ENCODE measurements at regions not wholly inside any gene's neighbourhood (a gene's known extent, or its start where the extent isn't known, plus 50 kb on each side); places are given as distances from the start of the nearest gene placed in this dataset.

DNA sequence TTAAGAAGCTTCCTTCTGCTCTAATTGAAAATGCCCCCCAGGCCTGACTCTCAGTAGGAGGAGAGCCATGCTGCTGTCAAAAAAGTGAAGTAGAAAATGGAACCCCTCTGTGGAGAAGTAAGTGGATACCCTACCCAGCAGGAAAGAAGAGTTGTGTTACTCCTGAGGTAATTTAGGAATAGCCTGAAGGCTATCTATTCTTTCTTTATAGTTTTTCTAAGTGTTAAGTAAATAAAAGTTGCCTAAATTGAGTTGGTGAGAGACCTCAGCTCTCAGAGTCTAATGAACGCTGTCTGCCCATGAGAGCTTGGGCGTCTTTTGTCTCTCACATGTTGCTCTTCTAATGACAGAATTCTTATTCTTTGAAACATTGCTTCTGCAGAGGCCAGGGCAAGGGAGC is 116.2 kb downstream of the NSUN3 start:
- no peak for DNase-seq

DNA sequence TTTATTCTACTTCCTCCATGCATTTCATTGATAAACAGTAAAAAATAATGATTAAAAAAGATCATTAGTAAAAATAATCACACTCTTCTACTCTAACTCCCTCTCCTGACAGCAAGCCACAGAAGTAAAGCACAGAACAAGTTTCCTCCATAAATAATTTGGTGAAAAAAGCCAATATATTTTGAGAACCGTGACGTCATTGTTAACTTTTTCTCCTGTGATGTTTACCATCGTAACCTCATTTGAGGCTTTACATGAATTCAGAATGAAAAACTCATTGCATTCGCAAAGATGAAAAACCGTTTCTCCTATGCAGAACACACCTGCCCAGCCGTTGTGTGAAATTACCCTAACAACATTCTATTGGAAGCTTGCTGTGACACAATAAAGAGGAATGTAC is 120.7 kb downstream of the NSUN3 start:
- no peak for DNase-seq

DNA sequence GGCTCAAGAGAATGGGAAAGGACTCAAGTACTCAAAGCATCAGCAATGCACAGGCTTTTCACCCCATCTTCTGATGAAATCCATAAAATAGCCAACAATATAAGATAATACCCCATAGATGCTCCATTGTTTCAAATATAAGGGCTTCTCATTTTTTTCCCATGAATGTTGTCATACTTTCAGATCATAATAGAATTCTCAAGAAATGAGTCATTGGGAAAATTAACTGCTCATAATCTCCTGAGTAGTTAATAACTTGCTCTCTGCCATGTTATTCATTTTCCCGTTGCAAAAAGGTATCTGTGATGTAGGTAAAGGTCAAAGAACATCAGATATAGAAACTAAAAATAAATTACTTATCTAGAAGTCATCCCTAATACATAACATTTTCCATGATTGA is 121.9 kb downstream of the NSUN3 start:
- DNase-seq, result no peak

DNA sequence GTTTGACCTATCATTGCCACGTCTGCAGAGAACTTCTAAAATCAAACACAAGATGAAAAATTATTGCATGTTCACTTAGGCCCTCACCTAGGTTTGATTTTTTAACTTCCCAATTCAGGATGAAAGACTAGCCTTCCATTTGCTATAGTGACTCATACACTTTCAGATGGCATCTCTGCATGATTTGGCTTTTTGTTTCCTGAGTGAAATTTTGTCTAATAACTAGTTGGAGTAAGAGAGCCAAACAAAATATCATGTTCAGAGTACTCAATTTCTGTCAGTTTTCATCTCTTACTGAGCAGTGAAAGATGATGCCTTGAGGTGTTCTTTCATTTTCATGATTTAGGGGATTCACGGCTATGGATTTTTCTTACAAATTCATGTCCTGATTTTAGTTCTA is 122.9 kb downstream of the NSUN3 start:
- no peak for DNase-seq

GRCh38 chr3:94187697-94188096 is 124.8 kb downstream of the NSUN3 start:
- no peak for DNase-seq

DNA sequence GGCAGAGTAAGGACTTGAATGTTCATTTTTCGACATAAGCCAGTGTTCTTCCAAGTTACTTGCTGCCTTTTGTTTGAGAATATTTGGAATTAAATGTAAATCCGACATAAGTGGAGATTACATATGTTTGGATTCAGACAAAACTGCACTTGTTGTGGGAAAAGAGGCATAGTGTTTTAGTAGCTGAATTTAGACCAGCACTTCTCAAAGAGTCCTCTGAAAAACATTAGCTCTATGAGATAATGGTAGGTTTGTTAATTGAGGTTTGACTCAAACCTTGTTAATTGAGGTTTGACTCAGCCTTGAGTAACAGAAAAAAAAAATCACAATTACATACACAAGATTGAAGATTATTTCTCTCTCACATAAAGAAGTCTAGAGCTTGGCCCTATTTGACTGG is 132.5 kb downstream of the NSUN3 start:
- DNase-seq, result no peak

DNA sequence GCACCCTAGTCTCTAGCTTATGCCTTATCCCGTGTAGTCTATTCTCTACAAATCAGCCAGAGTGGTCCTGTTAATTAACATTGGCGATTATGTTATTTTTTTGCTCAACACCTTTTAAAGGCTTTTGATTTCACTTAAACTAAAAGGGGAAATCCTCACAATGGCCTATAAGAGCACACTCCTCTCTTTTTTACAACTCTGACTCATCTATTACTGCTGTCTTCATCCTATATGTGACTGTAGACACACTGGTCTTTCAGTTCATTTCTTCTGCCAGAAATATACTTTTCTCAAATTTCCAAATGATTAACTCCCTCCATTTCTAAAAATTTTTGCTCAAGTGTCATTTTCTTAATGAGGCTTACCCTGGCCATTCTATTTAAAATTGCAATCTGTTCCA is 143.4 kb downstream of the NSUN3 start:
- DNase-seq, result no peak

- no peak for DNase-seq
Observed at GRCh38 chr3:94210256-94210655, 147.4 kb downstream of the NSUN3 start.

DNA sequence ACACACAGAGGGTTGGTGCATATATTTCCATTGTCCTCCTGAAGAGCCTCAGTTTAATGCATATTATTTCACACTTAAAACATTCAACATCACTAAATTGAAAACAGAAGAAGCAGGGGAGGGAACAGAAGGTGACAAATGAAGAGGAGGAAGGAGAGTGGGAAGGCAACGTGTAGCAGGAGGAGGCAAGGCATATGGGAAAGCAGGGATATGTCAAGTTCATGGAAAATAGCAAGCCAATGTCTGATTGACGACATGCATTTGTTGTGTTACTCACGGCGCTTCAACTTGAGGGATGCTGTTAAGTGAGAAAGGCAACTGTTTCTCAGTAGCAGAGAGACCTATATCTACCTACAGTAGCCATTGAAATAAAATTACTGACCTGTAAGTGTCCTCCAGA is 154.5 kb downstream of the NSUN3 start:
- DNase-seq, result no peak

DNA sequence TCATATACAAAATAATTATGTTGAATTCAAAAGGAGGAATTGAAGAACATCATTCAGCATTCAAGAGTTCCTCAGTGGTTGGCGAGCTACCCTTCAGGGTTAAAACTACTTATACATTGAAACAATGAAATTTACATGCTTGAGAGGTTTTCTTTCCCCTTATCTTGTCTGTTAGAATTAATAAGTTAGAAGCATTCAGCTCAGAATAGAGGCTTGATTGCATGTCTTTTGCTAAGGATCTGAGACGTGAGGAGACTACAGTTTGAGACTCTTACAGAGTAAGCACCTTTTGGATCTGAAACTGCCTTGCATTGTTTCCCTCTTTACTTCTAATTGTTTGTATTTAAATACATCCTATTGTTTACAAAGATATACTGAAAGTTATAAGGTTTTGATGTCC is 157.6 kb downstream of the NSUN3 start:
- DNase-seq, result no peak

GRCh38 chr3:94221829-94222228 is 159.0 kb downstream of the NSUN3 start:
- DNase-seq, result no peak

- no peak for DNase-seq
Observed at GRCh38 chr3:94225148-94225865, 162.4 kb downstream of the NSUN3 start.

DNA sequence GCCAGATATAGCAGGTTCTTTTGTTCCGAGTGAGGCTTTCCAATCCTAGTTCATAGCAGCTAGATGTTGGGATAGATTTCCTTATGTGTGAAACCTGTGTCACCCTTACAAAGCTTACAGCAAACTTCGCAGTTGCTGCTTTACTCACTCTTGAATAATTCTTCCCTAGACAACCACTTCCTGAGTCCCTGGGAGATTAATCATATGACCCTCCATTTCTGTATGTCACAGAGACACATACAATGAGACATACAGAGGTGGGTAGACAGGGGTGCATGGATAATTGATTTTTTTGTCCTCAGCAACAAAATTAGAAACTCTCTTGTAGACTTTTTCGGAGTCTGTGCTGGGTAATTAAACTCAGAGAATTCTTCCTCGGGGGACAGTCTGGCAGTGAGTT is 163.2 kb downstream of the NSUN3 start:
- DNase-seq, result no peak

- DNase-seq, result no peak
Observed at GRCh38 chr3:94232921-94233320, 170.1 kb downstream of the NSUN3 start.

- DNase-seq, result no peak
Observed at GRCh38 chr3:94234177-94234788, 171.4 kb downstream of the NSUN3 start.

- no peak for DNase-seq
Observed at GRCh38 chr3:94241986-94242385, 179.1 kb downstream of the NSUN3 start.

DNA sequence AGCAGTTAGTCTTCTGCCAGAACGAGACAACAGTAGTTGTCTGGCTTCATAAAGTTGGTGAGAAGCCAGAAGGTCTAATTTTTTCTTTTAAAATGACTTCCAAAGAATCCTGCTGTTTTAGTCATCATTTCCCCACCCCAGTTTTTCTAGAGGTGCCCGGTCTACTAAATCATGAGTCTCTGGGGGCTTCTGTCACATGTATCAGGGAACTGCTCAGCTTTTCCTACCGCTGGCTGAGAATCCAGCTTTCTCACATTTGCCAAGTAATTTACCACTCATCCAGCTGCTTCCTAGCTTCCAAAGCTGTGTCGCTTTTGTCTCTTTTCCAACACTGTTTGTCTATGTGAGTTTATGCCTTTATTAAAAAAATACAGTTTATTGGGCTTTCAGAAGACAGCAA is 183.3 kb downstream of the NSUN3 start:
- no peak for DNase-seq

DNA sequence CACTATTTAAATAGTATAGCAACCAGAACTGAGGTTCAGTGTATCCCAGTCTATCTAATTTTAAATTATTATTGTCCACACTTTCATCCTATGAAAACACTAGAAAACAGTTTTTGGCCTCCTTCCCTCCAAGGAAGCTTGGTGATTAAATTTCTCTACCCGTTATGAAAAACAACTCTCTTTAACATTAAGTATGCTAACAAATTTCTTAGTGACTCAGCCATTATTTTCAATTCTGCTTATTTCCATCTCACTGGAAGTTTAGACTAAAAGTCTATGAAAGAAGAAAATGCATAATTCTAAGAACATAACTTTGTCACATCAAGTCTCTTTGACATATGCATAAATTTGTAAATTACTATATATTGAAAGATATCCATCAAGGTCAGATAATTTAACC is 185.2 kb downstream of the NSUN3 start:
- DNase-seq, result no peak

- no peak for DNase-seq
Observed at GRCh38 chr3:94249491-94250079, 186.7 kb downstream of the NSUN3 start.

DNA sequence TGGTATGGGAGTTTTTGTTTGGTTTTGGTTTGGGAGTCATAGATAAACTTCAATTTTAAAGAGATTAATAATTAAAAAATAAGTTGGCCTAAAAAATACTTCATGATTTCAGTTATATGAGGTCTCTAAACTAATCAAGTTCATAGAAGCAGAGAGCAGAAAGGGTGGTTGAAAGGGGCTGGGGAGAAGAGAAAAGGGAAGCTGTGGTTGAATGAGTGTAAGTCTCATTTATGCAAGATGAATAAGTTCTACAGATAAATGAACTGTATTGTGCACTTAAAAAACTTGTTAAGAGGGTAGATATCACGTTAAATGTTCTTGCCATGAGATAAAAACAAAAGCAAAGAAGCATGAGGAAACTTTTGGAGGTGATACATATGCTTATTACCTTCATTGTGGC is 188.7 kb downstream of the NSUN3 start:
- no peak for DNase-seq

DNA sequence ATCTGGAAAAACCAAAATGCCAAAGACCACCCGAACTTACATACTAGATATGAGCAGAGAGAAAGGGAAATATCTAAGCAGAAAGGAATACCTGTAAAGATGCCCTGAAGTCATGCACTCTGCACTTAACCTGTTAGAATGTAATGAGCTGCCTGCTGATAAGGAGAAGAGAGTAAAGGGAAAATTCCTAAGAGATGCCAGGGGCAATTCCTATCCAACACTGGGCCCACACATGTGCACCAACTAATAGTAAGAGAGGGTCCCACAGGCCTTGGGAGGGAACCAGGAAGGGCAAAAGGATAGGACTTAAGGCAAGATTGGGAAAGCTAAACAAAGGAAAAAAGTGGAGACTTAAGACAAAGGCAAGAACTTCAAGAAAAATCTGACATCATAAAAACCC is 189.5 kb downstream of the NSUN3 start:
- no peak for DNase-seq

DNA sequence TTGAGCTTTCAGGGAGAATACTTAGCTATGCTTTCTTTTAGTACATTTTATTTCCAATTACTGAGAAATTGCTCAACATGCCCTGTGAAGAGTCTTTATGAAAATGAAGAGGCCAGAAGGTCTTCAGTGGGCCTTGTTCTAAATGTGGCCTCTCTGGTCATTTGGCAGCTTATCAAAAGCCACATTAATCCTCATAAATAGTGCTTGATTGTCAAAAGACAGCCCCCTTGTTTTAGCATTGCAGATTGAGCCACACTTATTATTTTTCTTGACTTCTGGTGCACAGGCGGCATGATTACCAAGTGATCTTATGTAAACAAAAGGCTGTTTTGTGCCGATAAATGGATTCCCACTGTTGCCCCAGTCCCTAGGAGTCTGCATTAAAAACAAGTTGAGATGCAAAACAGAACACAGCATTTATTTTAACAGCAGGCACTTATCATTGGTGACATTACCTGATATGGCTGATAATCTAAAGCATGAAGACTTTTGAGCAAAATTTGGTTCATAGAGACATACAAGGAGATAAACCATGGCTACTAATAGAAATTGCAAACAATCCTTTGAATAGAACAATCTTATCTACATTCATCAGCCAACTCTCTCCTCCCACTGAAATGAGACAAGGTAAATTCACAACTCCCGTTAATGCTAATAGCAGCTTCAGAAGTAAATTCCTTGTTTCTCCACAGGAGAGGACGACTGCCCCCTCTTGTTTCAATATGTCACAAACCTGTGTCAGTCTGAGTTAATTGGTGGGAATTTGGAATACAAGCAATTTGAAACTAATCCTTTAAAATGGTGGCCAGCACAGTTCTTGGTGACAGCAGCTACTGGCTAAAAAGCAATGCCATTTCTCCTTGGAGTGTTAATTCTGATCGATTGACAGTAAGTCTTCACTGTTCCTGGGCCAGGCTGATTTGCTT is 194.3 kb downstream of the NSUN3 start:
- no peak for DNase-seq

DNA sequence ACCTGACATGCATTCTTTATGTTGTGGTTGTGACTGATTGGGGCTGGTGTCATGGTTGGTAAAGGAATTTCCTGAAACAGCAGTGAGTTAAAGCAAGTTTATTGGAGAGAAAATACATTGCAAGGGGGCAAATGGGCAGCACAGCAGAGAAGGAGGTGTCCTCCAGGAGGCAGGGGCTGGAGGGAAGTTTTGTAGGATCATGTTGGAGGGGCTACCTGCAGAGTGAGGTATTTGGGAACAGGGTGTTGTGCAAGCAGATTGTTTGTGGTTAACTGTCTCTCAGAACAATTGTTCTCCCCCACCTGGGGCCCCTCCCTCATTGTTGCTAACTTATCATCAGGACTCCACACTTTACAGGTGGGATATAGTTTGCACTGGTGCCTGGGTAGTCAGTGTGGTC is 196.0 kb downstream of the NSUN3 start:
- no peak for DNase-seq

DNA sequence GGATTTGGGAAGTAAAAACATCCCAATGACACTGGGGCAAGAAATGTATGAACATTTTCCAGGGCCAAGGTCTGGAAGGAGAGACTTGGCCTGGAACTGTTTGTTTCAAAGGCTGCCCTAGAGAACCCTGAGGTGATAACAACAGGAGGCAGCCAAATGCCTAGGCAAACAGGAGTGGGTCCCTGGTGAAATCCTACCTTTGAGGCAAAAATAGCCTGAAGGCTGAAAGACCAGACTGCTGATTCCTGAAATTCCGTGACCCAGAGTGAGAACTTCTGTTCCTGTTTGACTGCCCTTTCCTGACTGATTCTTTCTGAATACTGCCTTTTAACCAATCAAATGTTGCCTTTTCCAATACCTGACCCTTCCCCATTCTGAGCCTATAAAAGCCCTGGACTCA is 196.4 kb downstream of the NSUN3 start:
- DNase-seq, result no peak
